Stomach (tissue), 4 donors: ENCODE measurements at regions not wholly inside any gene's neighbourhood (a gene's known extent, or its start where the extent isn't known, plus 50 kb on each side); places are given as distances from the start of the nearest gene placed in this dataset.

Source experiments
- EP300 ChIP-seq: sonication (generic); formaldehyde crosslinking; IDR thresholded peaks from one replicate; pipeline ENCODE4 v1.6.1; 2017; ENCODE audit warnings: antibody characterized with exemption
- POLR2A ChIP-seq, 4 donors: fragments of 450-650 bp; IDR thresholded peaks; one replicate each; pipeline ENCODE4 v1.6.1; 2016; ENCODE audit warnings: antibody characterized with exemption in 4 of 4, control low read depth in 2 of 4, mild to moderate bottlenecking in 1 of 4, moderate library complexity in 1 of 4
- POLR2AphosphoS5 ChIP-seq, 3 donors: sonication (generic); formaldehyde crosslinking; IDR thresholded peaks; one replicate each; pipeline ENCODE4 v1.6.1; 2016; ENCODE audit warnings: antibody characterized with exemption in 3 of 3
- TF ChIP-seq, protein P1 (sequence below), 7 experiments: fragments of 450-650 bp in 4 of 7; fragments of 200-600 bp in 3 of 7; sonication (generic) in 3 of 7; IDR thresholded peaks; one replicate each; pipeline ENCODE4 v1.5.1; 2016 to 2019; ENCODE audit warnings: antibody characterized with exemption in 7 of 7, control low read depth in 2 of 7, mild to moderate bottlenecking in 1 of 7

DNA sequence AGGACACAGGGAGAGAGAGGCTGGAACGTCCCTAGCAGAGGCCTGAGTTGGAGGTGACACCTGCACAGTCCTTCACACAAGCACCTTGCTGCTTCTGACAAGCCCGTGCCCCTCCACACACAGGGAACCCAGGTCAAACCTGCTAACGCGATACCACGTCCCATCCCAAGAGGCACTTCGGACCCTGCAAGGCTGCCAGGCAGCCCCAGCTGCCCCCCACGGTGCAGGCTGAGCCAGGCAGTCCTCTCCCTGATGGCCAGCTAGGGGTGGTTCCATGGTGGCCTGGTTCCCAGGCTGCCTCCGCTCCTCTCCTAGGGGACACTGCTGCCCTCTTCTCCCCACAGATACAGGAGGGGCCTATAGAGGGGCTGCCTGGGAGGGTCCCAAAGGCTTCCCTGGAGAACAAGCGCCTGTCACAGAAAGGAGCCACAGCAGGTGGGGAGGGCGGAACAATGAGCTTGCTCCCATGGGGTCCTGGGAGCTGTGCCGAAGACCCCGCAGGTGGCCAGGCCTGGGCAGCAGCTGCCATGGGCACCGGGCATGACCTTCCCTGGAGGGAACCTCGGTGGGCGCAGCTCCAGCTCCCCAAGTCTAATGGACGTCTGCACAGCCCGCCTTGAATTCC is 434.2 kb upstream of the MYT1L start:
- TF ChIP-seq, protein P1, sequence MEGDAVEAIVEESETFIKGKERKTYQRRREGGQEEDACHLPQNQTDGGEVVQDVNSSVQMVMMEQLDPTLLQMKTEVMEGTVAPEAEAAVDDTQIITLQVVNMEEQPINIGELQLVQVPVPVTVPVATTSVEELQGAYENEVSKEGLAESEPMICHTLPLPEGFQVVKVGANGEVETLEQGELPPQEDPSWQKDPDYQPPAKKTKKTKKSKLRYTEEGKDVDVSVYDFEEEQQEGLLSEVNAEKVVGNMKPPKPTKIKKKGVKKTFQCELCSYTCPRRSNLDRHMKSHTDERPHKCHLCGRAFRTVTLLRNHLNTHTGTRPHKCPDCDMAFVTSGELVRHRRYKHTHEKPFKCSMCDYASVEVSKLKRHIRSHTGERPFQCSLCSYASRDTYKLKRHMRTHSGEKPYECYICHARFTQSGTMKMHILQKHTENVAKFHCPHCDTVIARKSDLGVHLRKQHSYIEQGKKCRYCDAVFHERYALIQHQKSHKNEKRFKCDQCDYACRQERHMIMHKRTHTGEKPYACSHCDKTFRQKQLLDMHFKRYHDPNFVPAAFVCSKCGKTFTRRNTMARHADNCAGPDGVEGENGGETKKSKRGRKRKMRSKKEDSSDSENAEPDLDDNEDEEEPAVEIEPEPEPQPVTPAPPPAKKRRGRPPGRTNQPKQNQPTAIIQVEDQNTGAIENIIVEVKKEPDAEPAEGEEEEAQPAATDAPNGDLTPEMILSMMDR (IDR thresholded peaks at IDR 0.05), result no peak
- TF ChIP-seq POLR2A (IDR thresholded peaks at IDR 0.05), result no peak
- no peak for TF ChIP-seq EP300
- TF ChIP-seq POLR2AphosphoS5 (IDR thresholded peaks at IDR 0.05), result no peak
